ENCODE measurements at regions not wholly inside any gene's neighbourhood (a gene's known extent, or its start where the extent isn't known, plus 50 kb on each side); places are given as distances from the start of the nearest gene placed in this dataset.

- TF ChIP-seq ATF2 (IDR thresholded peaks at IDR 0.05; ENCODE audit: low read length): no peak
- no peak for TF ChIP-seq CREB1 (IDR thresholded peaks at IDR 0.05)
- no peak for TF ChIP-seq EP300 (IDR thresholded peaks at IDR 0.05; ENCODE audit: borderline replicate concordance in 1 of 2, low read depth in 2 of 2, low read length in 2 of 2)
These were observed 101.8 kb upstream of the EIF5 start (continued) for GRCh38 chr14:103232031-103232808.
